Keratinocyte (primary cell): ENCODE measurements at regions not wholly inside any gene's neighbourhood (a gene's known extent, or its start where the extent isn't known, plus 50 kb on each side); places are given as distances from the start of the nearest gene placed in this dataset.

Experiments
- DNase-seq: peaks from one replicate; pipeline ENCODE4 v3.0.0-alpha.2; 2011; ENCODE audit warnings: low read depth, missing footprints, low spot score
- FAIRE-seq: peaks from 2 replicates; lab custom pipeline; 2011; peaks lifted over from hg19 to GRCh38; lab: Jason Lieb, UNC
- H2AFZ ChIP-seq: 2 replicates; pipeline ENCODE4 v1.6.0; 2012; ENCODE audit warnings: low read length, control low read depth, inconsistent platforms; ENCODE audit not compliant: control insufficient read depth
- H3K27ac ChIP-seq: 2 replicates; pipeline ENCODE4 v1.5.1; 2011; ENCODE audit warnings: low read length; ENCODE audit not compliant: control insufficient read depth, insufficient read depth
- H3K27me3 ChIP-seq: 3 replicates; pipeline ENCODE4 v1.6.0; 2011; ENCODE audit warnings: low read length; ENCODE audit not compliant: control insufficient read depth, insufficient read depth; ENCODE audit errors: extremely low read depth
- H3K36me3 ChIP-seq, 2 experiments: 2 replicates in 1 of 2; 3 replicates in 1 of 2; pipeline ENCODE4 v1.5.1; 2011; ENCODE audit warnings: low read length in 2 of 2, mild to moderate bottlenecking in 1 of 2; ENCODE audit not compliant: control insufficient read depth in 2 of 2, insufficient read depth in 2 of 2; ENCODE audit errors: extremely low read depth in 1 of 2
- H3K4me1 ChIP-seq: 3 replicates; pipeline ENCODE4 v1.5.1; 2011; ENCODE audit warnings: low read length; ENCODE audit not compliant: control insufficient read depth, insufficient read depth; ENCODE audit errors: extremely low read depth
- H3K4me2 ChIP-seq: 3 replicates; pipeline ENCODE4 v1.6.0; 2011; ENCODE audit warnings: low read depth, low read length; ENCODE audit not compliant: control insufficient read depth, insufficient read depth; ENCODE audit errors: extremely low read depth
- H3K4me3 ChIP-seq, 3 experiments: fragments of 200-600 bp in 1 of 3; sonication (generic) in 1 of 3; 2 replicates in 2 of 3; 3 replicates in 1 of 3; pipeline ENCODE4 v1.5.1; 2011 to 2016; ENCODE audit warnings: low read length in 3 of 3, mild to moderate bottlenecking in 3 of 3, control low read depth in 2 of 3, inconsistent platforms in 1 of 3, low read depth in 1 of 3, mixed read lengths in 1 of 3, mixed run types in 1 of 3, moderate library complexity in 1 of 3; ENCODE audit not compliant: control insufficient read depth in 2 of 3, insufficient read depth in 2 of 3; ENCODE audit errors: extremely low read depth in 1 of 3
- H3K79me2 ChIP-seq: 2 replicates; pipeline ENCODE4 v1.6.0; 2012; ENCODE audit warnings: low read length; ENCODE audit not compliant: control insufficient read depth, insufficient read depth
- H3K9ac ChIP-seq: 3 replicates; pipeline ENCODE4 v1.6.0; 2011; ENCODE audit warnings: low read length; ENCODE audit not compliant: control insufficient read depth, insufficient read depth; ENCODE audit errors: extremely low read depth
- H3K9me1 ChIP-seq: 3 replicates; pipeline ENCODE4 v1.6.0; 2011; ENCODE audit warnings: low read length; ENCODE audit not compliant: control insufficient read depth, insufficient read depth; ENCODE audit errors: extremely low read depth
- H3K9me3 ChIP-seq: 2 replicates; pipeline ENCODE4 v1.5.1; 2012; ENCODE audit warnings: low read depth, low read length; ENCODE audit not compliant: control insufficient read depth
- H4K20me1 ChIP-seq: 3 replicates; pipeline ENCODE4 v1.6.0; 2011; ENCODE audit warnings: low read length; ENCODE audit not compliant: control insufficient read depth, insufficient read depth; ENCODE audit errors: extremely low read depth
- EZH2 ChIP-seq: IDR thresholded peaks from one replicate; pipeline ENCODE4 v1.6.1; 2012; ENCODE audit warnings: inconsistent platforms, mild to moderate bottlenecking, low read length, moderate library complexity
- dilution Hi-C: fragments of 300-500 bp; cut with MboI; formaldehyde crosslinking; loops from one replicate; pipeline ENCODE4 v1.7.0; 2020; ENCODE audit warnings: low sequenced_read_pairs; ENCODE audit not compliant: extremely low pct_ligation_motif_present
- TF ChIP-seq, protein P1 (sequence below), 3 experiments: IDR thresholded peaks in 1 of 3; conservative IDR thresholded peaks in 1 of 3; optimal IDR thresholded peaks in 1 of 3; 2 replicates in 2 of 3; 3 replicates in 1 of 3; pipeline versions ENCODE3 to v1.5.1; 2011; ENCODE audit warnings: low read length in 3 of 3, mild to moderate bottlenecking in 3 of 3, moderate library complexity in 2 of 3, control low read depth in 1 of 3, inconsistent platforms in 1 of 3; ENCODE audit not compliant: insufficient read depth in 2 of 3; ENCODE audit errors: extremely low read depth in 1 of 3

DNA sequence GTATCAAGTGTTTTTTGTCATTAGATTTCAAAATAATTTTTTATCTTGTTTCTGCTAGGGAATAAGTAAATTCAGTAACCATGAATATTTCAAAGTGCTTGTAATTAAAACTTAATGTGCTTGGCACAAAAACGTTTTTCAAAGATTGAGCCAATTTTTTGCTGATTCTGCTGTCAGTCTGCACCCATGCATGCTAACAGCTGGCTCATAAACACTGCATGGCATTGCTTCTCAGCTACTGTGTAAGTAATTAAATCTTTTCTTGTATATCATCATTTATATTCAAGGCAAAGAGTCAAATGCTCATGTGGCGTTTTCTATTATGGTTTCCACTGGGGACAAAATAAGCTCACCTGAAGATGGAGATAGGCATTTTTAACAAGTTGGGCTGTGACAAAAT lies 66.8 kb upstream of the SPANXN2 start:
- Histone ChIP-seq H3K4me1 (no peaks in the 10 kb centered on the region), H3K27ac (no peak overlapping the region), H3K9ac (no peak overlapping the region), H4K20me1 (no peaks in the 10 kb centered on the region), H2AFZ (no peak overlapping the region), H3K27me3 (no peaks in the 10 kb centered on the region), H3K9me1 (no peaks in the 10 kb centered on the region), H3K9me3 (no peaks in the 10 kb centered on the region), H3K79me2 (no peaks in the 10 kb centered on the region), H3K4me3 (no peak overlapping the region), H3K36me3 (no peaks in the 10 kb centered on the region), H3K4me2 (no peak overlapping the region)
- DNase-seq (no peak), FAIRE-seq (no peak)
- dilution Hi-C loops: no loop called here
- TF ChIP-seq, protein P1, sequence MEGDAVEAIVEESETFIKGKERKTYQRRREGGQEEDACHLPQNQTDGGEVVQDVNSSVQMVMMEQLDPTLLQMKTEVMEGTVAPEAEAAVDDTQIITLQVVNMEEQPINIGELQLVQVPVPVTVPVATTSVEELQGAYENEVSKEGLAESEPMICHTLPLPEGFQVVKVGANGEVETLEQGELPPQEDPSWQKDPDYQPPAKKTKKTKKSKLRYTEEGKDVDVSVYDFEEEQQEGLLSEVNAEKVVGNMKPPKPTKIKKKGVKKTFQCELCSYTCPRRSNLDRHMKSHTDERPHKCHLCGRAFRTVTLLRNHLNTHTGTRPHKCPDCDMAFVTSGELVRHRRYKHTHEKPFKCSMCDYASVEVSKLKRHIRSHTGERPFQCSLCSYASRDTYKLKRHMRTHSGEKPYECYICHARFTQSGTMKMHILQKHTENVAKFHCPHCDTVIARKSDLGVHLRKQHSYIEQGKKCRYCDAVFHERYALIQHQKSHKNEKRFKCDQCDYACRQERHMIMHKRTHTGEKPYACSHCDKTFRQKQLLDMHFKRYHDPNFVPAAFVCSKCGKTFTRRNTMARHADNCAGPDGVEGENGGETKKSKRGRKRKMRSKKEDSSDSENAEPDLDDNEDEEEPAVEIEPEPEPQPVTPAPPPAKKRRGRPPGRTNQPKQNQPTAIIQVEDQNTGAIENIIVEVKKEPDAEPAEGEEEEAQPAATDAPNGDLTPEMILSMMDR (optimal IDR thresholded peaks at IDR 0.05 in 1 of 3, IDR thresholded peaks at IDR 0.05 in 1 of 3, conservative IDR thresholded peaks at IDR 0.05 in 1 of 3; ENCODE audit: extremely low read depth in 1 of 3, insufficient read depth in 2 of 3, low read length in 3 of 3): no peak
- no peak for TF ChIP-seq EZH2

DNA sequence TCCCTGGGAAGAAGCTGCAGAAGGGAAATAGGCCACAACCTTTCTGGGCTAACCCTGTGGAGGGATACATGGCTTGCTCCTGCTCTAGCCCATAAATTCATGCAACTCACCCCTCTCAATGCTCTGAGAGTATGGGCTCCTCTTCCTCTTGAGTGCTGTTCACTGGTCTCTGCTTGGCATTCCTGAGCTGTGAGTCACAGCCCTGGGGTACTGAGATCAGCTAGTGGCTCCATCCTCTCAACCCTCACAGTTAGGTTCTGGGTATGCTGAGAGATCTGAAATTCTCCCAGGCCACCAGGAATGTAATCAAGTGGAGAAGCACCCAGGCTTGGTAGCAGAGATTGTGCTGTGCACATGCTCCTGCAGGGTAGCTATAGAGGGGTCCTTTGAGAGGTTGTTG lies 60.6 kb upstream of the SPANXN2 start:
- Histone ChIP-seq H3K9me1 (no peaks in the 10 kb centered on the region), H3K4me3 (no peak overlapping the region), H3K4me1 (no peaks in the 10 kb centered on the region), H3K36me3 (no peaks in the 10 kb centered on the region), H2AFZ (no peak overlapping the region), H3K9ac (no peak overlapping the region), H3K9me3 (no peaks in the 10 kb centered on the region), H3K79me2 (no peaks in the 10 kb centered on the region), H3K27me3 (no peaks in the 10 kb centered on the region), H3K27ac (no peak overlapping the region), H4K20me1 (no peaks in the 10 kb centered on the region), H3K4me2 (no peak overlapping the region)
- dilution Hi-C loops: no loop called here
- TF ChIP-seq EZH2: no peak
- TF ChIP-seq, protein P1 (optimal IDR thresholded peaks at IDR 0.05 in 1 of 3, IDR thresholded peaks at IDR 0.05 in 1 of 3, conservative IDR thresholded peaks at IDR 0.05 in 1 of 3; ENCODE audit: extremely low read depth in 1 of 3, insufficient read depth in 2 of 3, low read length in 3 of 3): no peak
- FAIRE-seq (no peak), DNase-seq (peak; percentile 23)
